ENCODE measurements at regions not wholly inside any gene's neighbourhood (a gene's known extent, or its start where the extent isn't known, plus 50 kb on each side); places are given as distances from the start of the nearest gene placed in this dataset.

DNA sequence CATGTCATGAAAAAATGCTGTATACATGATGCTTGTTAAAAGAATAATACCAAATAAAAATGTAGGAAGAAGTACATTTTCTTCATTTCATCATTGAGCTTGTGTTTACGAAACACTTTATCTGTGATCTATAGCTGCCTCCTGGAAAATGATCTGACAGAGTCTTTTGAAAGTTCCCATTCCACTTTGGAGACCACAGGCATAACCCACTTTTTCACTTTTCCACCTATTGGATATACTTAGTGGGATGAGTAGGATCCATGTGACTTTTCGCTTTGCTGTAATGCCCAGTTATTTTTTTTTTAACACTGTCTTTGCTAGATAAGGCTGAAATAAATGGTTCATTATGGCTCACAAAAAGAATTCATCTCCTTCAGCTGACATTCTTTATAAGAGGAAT is 773.0 kb upstream of the AMELY start:
- TF ChIP-seq, protein P1, sequence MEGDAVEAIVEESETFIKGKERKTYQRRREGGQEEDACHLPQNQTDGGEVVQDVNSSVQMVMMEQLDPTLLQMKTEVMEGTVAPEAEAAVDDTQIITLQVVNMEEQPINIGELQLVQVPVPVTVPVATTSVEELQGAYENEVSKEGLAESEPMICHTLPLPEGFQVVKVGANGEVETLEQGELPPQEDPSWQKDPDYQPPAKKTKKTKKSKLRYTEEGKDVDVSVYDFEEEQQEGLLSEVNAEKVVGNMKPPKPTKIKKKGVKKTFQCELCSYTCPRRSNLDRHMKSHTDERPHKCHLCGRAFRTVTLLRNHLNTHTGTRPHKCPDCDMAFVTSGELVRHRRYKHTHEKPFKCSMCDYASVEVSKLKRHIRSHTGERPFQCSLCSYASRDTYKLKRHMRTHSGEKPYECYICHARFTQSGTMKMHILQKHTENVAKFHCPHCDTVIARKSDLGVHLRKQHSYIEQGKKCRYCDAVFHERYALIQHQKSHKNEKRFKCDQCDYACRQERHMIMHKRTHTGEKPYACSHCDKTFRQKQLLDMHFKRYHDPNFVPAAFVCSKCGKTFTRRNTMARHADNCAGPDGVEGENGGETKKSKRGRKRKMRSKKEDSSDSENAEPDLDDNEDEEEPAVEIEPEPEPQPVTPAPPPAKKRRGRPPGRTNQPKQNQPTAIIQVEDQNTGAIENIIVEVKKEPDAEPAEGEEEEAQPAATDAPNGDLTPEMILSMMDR (IDR thresholded peaks at IDR 0.05), result no peak
- TF ChIP-seq POLR2A (IDR thresholded peaks at IDR 0.05), result no peak

Data from lower leg skin (tissue), 3 donors.